Adrenal gland (tissue), 5 donors: ENCODE measurements at regions not wholly inside any gene's neighbourhood (a gene's known extent, or its start where the extent isn't known, plus 50 kb on each side); places are given as distances from the start of the nearest gene placed in this dataset.

Experiments used
- POLR2A ChIP-seq, 2 donors: fragments of 450-650 bp; IDR thresholded peaks; one replicate each; pipeline ENCODE4 v1.6.1; 2017; ENCODE audit warnings: antibody characterized with exemption in 2 of 2, mild to moderate bottlenecking in 2 of 2, moderate library complexity in 1 of 2
- TF ChIP-seq, protein P1 (sequence below), 6 experiments: fragments of 450-650 bp in 4 of 6; fragments of 200-600 bp in 2 of 6; sonication (generic) in 1 of 6; IDR thresholded peaks; 1 replicate in 5 of 6; 2 replicates in 1 of 6; pipeline versions ENCODE4 v1.5.1 to v1.8.0; 2016 to 2021; ENCODE audit warnings: antibody characterized with exemption in 6 of 6, mild to moderate bottlenecking in 2 of 6, moderate library complexity in 1 of 6
- donor health status: DM: no; HTN: no; CAD: no.

DNA sequence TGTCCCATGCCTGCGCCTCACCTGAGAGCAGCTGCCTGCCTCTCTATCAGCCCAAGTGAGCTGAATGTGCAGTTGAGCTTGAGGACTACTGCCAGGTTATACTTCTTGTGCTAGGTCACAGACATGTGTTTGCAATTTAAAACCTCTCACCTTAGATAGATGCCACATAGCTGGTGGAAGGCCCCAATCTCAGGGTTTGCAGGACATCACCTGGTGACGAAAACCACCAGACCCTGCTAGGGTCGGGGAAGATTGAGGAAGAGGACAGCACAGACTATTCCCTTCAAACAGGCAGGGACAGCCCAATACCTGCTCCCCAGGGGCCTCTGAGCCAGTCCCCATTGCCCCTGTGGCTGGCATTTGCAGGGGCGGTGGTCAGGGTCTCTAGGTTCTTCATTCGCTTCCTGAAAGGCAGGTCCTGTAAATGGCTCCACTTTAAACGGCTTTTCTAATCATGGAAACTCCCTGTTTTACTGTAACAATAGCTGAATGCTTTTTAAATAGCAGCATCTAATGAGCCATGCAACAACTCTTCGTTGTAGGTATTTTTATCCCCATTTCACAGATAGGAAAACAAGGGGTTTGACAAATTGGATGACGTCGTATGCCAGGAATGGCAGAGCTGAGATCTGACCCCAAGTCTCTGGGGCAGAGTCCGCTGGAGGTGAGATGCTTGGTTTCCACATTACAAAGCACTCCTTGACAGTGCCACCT is 80.1 kb downstream of the EMX2 start:
- TF ChIP-seq, protein P1, sequence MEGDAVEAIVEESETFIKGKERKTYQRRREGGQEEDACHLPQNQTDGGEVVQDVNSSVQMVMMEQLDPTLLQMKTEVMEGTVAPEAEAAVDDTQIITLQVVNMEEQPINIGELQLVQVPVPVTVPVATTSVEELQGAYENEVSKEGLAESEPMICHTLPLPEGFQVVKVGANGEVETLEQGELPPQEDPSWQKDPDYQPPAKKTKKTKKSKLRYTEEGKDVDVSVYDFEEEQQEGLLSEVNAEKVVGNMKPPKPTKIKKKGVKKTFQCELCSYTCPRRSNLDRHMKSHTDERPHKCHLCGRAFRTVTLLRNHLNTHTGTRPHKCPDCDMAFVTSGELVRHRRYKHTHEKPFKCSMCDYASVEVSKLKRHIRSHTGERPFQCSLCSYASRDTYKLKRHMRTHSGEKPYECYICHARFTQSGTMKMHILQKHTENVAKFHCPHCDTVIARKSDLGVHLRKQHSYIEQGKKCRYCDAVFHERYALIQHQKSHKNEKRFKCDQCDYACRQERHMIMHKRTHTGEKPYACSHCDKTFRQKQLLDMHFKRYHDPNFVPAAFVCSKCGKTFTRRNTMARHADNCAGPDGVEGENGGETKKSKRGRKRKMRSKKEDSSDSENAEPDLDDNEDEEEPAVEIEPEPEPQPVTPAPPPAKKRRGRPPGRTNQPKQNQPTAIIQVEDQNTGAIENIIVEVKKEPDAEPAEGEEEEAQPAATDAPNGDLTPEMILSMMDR (IDR thresholded peaks at IDR 0.05) = no peak
- no peak for TF ChIP-seq POLR2A (IDR thresholded peaks at IDR 0.05)
